ENCODE measurements at regions not wholly inside any gene's neighbourhood (a gene's known extent, or its start where the extent isn't known, plus 50 kb on each side); places are given as distances from the start of the nearest gene placed in this dataset.

GRCh38 chr1:193562121-193562520 lies 375.7 kb upstream of the B3GALT2 start:
- H4K20me1 ChIP-seq (replicated peaks; ENCODE audit: control insufficient read depth, insufficient read depth, low read length) = no peaks in the 10 kb centered on the region
- 7% methylated on average over 2 of the region's 2 CpGs for WGBS (ENCODE audit: insufficient coverage, low coverage, missing lambda C conversion rate)
- no peak overlapping the region for H3K9ac ChIP-seq (ENCODE audit: insufficient read depth in 1 of 2, low read depth in 2 of 2, low read length in 2 of 2)
- ATAC-seq = no peak
- no peak for FAIRE-seq
- H3K36me3 ChIP-seq (ENCODE audit: control insufficient read depth, insufficient read depth, low read length) = no peaks in the 10 kb centered on the region
- intact Hi-C loops (cut with micrococcal nuclease) = no loop called here
- no peak for TF ChIP-seq LEF1 (IDR thresholded peaks at IDR 0.05)
- TF ChIP-seq ZFX (CRISPR knock-in tag; IDR thresholded peaks at IDR 0.05) = no peak
- no peak for TF ChIP-seq HOMEZ (CRISPR knock-in tag; IDR thresholded peaks at IDR 0.05)
- no peak for TF ChIP-seq SP2 (IDR thresholded peaks at IDR 0.05; ENCODE audit: extremely low read depth, low read depth, low read length, poor library complexity, severe bottlenecking)
- no peak for TF ChIP-seq NRF1 (conservative IDR thresholded peaks at IDR 0.05 in 1 of 2, IDR thresholded peaks at IDR 0.05 in 1 of 2)
- no peak for TF ChIP-seq PHTF2 (CRISPR knock-in tag; IDR thresholded peaks at IDR 0.05)
- TF ChIP-seq ZNF785 (CRISPR knock-in tag; IDR thresholded peaks at IDR 0.05) = no peak
- TF ChIP-seq HDAC6 (IDR thresholded peaks at IDR 0.05; ENCODE audit: low read depth, low read length) = no peak
- no peak for TF ChIP-seq ETS1 (conservative IDR thresholded peaks at IDR 0.05; ENCODE audit: control insufficient read depth, low read depth, low read length)
- no peak for TF ChIP-seq MTA1 (IDR thresholded peaks at IDR 0.05; ENCODE audit: borderline replicate concordance)
- TF ChIP-seq FOXO4 (CRISPR knock-in tag; IDR thresholded peaks at IDR 0.05) = no peak
- TF ChIP-seq CUX1 (CRISPR knock-in tag; IDR thresholded peaks at IDR 0.05) = no peak
- TF ChIP-seq TCF7L2 (IDR thresholded peaks at IDR 0.05; ENCODE audit: low read depth, low read length) = no peak
- no peak for TF ChIP-seq POU5F1 (IDR thresholded peaks at IDR 0.05; ENCODE audit: borderline replicate concordance, low read depth, low read length, partially characterized antibody)
- H3K27ac ChIP-seq (ENCODE audit: extremely low read depth, low read depth, low read length) = no peak overlapping the region
- no peaks in the 10 kb centered on the region for H3K79me2 ChIP-seq (ENCODE audit: control insufficient read depth, insufficient read depth, low read length)
- CTCF ChIA-PET (ENCODE audit: low intra/inter-chr PET ratio) = no interaction called here
- H3K9me3 ChIP-seq (replicated peaks; ENCODE audit: control insufficient read depth, insufficient read depth, low read depth, low read length) = no peaks in the 10 kb centered on the region
- no TSS peak for BruUV-seq (replicated peaks)
- POLR2A ChIA-PET = no interaction called here
- H3K9me1 ChIP-seq (ENCODE audit: control insufficient read depth, insufficient read depth, low read length) = no peaks in the 10 kb centered on the region
- no peak overlapping the region for H2AFZ ChIP-seq (ENCODE audit: low read depth, low read length)
- no peaks in the 10 kb centered on the region for H3K4me1 ChIP-seq (replicated peaks in 1 of 2; ENCODE audit: control insufficient read depth in 2 of 2, insufficient read depth in 2 of 2, low read length in 2 of 2)
- in situ Hi-C loops (cut with MboI) = no loop called here
- no peak overlapping the region for H3K4me3 ChIP-seq
- H3K4me2 ChIP-seq (ENCODE audit: insufficient read depth, low read length) = no peak overlapping the region
- no peaks in the 10 kb centered on the region for H3K27me3 ChIP-seq (ENCODE audit: control insufficient read depth in 2 of 2, insufficient read depth in 2 of 2, low read length in 2 of 2)
- no peak for DNase-seq (ENCODE audit: extremely low read depth in 1 of 4, low spot score in 3 of 4)

Measured in K562 (cell line).